K562 (cell line): ENCODE measurements at regions not wholly inside any gene's neighbourhood (a gene's known extent, or its start where the extent isn't known, plus 50 kb on each side); places are given as distances from the start of the nearest gene placed in this dataset.

Source experiments
- CCAR2 ChIP-seq: fragments of 200-400 bp; formaldehyde crosslinking; IDR thresholded peaks from 2 replicates; pipeline ENCODE4 v1.6.1; 2017; ENCODE audit warnings: mild to moderate bottlenecking, low read depth, low read length
- CEBPZ ChIP-seq: fragments of 150-350 bp; IDR thresholded peaks from 2 replicates; pipeline ENCODE4 v1.6.1; 2014; ENCODE audit warnings: low read depth, mild to moderate bottlenecking, low read length, borderline replicate concordance
- IFI16 ChIP-seq: fragments of 250-450 bp; sonication (Bioruptor Pico); IDR thresholded peaks from 2 replicates; pipeline ENCODE4 v2.1.2; 2022; ENCODE audit warnings: mild to moderate bottlenecking, inconsistent platforms
- KLF6 ChIP-seq: fragments of 250-450 bp; sonication (Bioruptor Pico); IDR thresholded peaks from 2 replicates; pipeline ENCODE4 v1.4.0; 2020; ENCODE audit warnings: mild to moderate bottlenecking, moderate library complexity, borderline replicate concordance
- NR3C1 ChIP-seq: sonication (generic); formaldehyde crosslinking; IDR thresholded peaks from 2 replicates; pipeline ENCODE4 v1.8.1; 2022; ENCODE audit warnings: missing genetic modification reagents
- NUFIP1 ChIP-seq: fragments of 450-650 bp; IDR thresholded peaks from 2 replicates; pipeline ENCODE4 v1.6.1; 2018; ENCODE audit not compliant: partially characterized antibody
- RAD21 ChIP-seq, 2 experiments: fragments of 250-450 bp in 1 of 2; fragments of 450-650 bp in 1 of 2; sonication (Bioruptor Pico) in 1 of 2; formaldehyde crosslinking in 1 of 2; IDR thresholded peaks in 1 of 2; conservative IDR thresholded peaks in 1 of 2; 2 replicates each; pipeline versions ENCODE4 v1.4.0 to v1.8.0; 2020 to 2022; ENCODE audit warnings: mild to moderate bottlenecking in 2 of 2, moderate library complexity in 1 of 2
- SOX6 ChIP-seq: fragments of 450-650 bp; IDR thresholded peaks from 2 replicates; pipeline ENCODE4 v1.6.1; 2014; ENCODE audit warnings: mild to moderate bottlenecking
- ZBTB40 ChIP-seq, 2 experiments: fragments of 450-650 bp in 1 of 2; sonication (generic) in 1 of 2; formaldehyde crosslinking in 1 of 2; IDR thresholded peaks; 2 replicates each; pipeline versions ENCODE4 v1.7.1 to v1.9.0; 2016 to 2022; ENCODE audit warnings: inconsistent platforms in 1 of 2, mild to moderate bottlenecking in 1 of 2, missing genetic modification reagents in 1 of 2
- ZBTB7A ChIP-seq: IDR thresholded peaks from 2 replicates; pipeline ENCODE4 v1.6.1; 2011; ENCODE audit warnings: low read depth, mild to moderate bottlenecking, low read length, moderate library complexity, borderline replicate concordance; ENCODE audit not compliant: control insufficient read depth
- ZNF263 ChIP-seq: sonication (generic); formaldehyde crosslinking; IDR thresholded peaks from 2 replicates; pipeline ENCODE4 v1.8.0; 2022; ENCODE audit warnings: mild to moderate bottlenecking, missing genetic modification reagents, borderline replicate concordance
- ZNF707 ChIP-seq: fragments of 250-450 bp; sonication (Bioruptor Pico); conservative IDR thresholded peaks from 2 replicates; pipeline ENCODE4 v1.8.0; 2022; ENCODE audit warnings: inconsistent platforms, mild to moderate bottlenecking, moderate library complexity
- TF ChIP-seq, protein P1 (sequence below): sonication (generic); formaldehyde crosslinking; IDR thresholded peaks from 2 replicates; pipeline ENCODE4 v1.8.1; 2022; ENCODE audit warnings: missing genetic modification reagents

DNA sequence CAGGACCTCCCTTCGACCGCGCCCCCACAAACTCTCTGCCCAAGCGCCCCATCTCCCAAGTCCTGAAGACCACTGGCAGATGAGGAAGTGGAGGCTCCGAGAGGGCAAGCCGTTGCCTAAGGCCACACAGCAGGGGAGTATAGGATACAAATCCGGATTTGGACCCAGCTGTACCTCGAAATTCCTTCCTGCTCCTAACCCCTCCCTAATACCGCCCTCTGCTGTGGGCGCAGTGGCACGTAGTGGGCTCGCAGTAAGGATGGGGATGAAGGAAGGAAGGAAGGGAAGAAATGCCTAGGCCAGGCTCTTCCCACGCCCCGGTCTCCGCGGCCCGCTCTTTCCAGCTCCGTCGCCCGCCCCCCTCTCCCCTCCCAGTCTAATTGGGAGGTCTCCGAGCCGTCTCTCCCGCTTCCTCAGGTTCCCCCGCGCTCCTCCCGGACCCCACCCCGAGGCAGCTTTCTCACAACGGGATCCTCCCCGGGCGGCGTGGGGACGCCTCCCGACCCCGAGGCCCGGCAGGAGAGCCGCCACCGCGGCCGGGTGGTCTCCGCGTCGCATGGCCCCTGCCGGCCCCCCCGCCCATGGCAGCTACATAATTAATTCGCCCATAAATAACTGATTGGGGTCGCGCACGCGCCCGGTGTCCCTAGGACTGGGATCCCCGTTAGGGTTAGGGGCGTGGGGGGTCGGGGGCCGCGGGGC lies 138.9 kb downstream of the C9orf50 start (continued):
- TF ChIP-seq ZBTB40 (IDR thresholded peaks at IDR 0.05) = no peak
- TF ChIP-seq ZBTB40 (CRISPR knock-in tag; IDR thresholded peaks at IDR 0.05) = no peak
- TF ChIP-seq CCAR2 = no peak
- no peak for TF ChIP-seq ZNF707
- no peak for TF ChIP-seq CEBPZ
- TF ChIP-seq NUFIP1 = no peak
- TF ChIP-seq, protein P1, sequence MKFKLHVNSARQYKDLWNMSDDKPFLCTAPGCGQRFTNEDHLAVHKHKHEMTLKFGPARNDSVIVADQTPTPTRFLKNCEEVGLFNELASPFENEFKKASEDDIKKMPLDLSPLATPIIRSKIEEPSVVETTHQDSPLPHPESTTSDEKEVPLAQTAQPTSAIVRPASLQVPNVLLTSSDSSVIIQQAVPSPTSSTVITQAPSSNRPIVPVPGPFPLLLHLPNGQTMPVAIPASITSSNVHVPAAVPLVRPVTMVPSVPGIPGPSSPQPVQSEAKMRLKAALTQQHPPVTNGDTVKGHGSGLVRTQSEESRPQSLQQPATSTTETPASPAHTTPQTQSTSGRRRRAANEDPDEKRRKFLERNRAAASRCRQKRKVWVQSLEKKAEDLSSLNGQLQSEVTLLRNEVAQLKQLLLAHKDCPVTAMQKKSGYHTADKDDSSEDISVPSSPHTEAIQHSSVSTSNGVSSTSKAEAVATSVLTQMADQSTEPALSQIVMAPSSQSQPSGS (CRISPR knock-in tag) = no peak
- TF ChIP-seq NR3C1 (CRISPR knock-in tag) = no peak
- no peak for TF ChIP-seq IFI16 (CRISPR knock-in tag)
- peak in 1 of 2 experiments; percentile 23; a peak in 1 of 4 replicates for TF ChIP-seq RAD21 (CRISPR knock-in tag; conservative IDR thresholded peaks at IDR 0.05 in 1 of 2, IDR thresholded peaks at IDR 0.05 in 1 of 2)
- TF ChIP-seq ZBTB7A = peak; percentile 73
- TF ChIP-seq ZNF263 (CRISPR knock-in tag) = peak; percentile 49; the same call in 1 of the 2 replicates
- TF ChIP-seq SOX6 = no peak
- TF ChIP-seq KLF6 = no peak
